ENCODE measurements at regions not wholly inside any gene's neighbourhood (a gene's known extent, or its start where the extent isn't known, plus 50 kb on each side); places are given as distances from the start of the nearest gene placed in this dataset.

GRCh38 chrX:143800150-143800549 lies 79.6 kb upstream of the SPANXN2 start:
- Histone ChIP-seq H3K36me3 (ENCODE audit: insufficient read depth, low read length) (no peaks in the 10 kb centered on the region), H3K9me2 (replicated peaks; ENCODE audit: insufficient read depth, low read length) (no peaks in the 10 kb centered on the region), H3K79me2 (ENCODE audit: low read length) (no peaks in the 10 kb centered on the region), H3K4me2 (ENCODE audit: low read depth, low read length, poor library complexity, severe bottlenecking) (no peak overlapping the region), H3K4me3 (ENCODE audit: low read length) (no peak overlapping the region), H3K4me1 (ENCODE audit: low read length) (no peaks in the 10 kb centered on the region), H4K20me1 (ENCODE audit: insufficient read depth, low read depth, low read length) (no peaks in the 10 kb centered on the region), H3K27me3 (ENCODE audit: low read length) (no peaks in the 10 kb centered on the region), H3K9me3 (ENCODE audit: low read length) (no peaks in the 10 kb centered on the region; the same call in 1 of the 2 replicates), H3K27ac (ENCODE audit: low read length) (no peak overlapping the region), H2AFZ (ENCODE audit: low read length) (no peak overlapping the region), H3K9ac (ENCODE audit: low read length) (no peak overlapping the region)
- no peak for DNase-seq

GRCh38 chrX:143788265-143788664 lies 67.7 kb upstream of the SPANXN2 start:
- Histone ChIP-seq H2AFZ (ENCODE audit: low read length) (no peak overlapping the region), H3K36me3 (ENCODE audit: insufficient read depth, low read length) (no peaks in the 10 kb centered on the region), H3K9me3 (ENCODE audit: low read length) (no peaks in the 10 kb centered on the region), H3K4me1 (ENCODE audit: low read length) (no peaks in the 10 kb centered on the region), H3K9ac (ENCODE audit: low read length) (no peak overlapping the region), H3K27ac (ENCODE audit: low read length) (no peak overlapping the region), H3K27me3 (ENCODE audit: low read length) (no peaks in the 10 kb centered on the region), H3K9me2 (replicated peaks; ENCODE audit: insufficient read depth, low read length) (no peaks in the 10 kb centered on the region), H4K20me1 (ENCODE audit: insufficient read depth, low read depth, low read length) (no peaks in the 10 kb centered on the region), H3K4me2 (ENCODE audit: low read depth, low read length, poor library complexity, severe bottlenecking) (no peak overlapping the region), H3K4me3 (ENCODE audit: low read length) (no peak overlapping the region), H3K79me2 (ENCODE audit: low read length) (no peaks in the 10 kb centered on the region)
- peak; percentile 76 for DNase-seq

- no peak for DNase-seq
- Histone ChIP-seq H3K4me2 (ENCODE audit: low read depth, low read length, poor library complexity, severe bottlenecking) (no peak overlapping the region), H3K27ac (ENCODE audit: low read length) (no peak overlapping the region), H2AFZ (ENCODE audit: low read length) (no peak overlapping the region), H3K9ac (ENCODE audit: low read length) (no peak overlapping the region), H3K9me2 (replicated peaks; ENCODE audit: insufficient read depth, low read length) (no peaks in the 10 kb centered on the region), H4K20me1 (ENCODE audit: insufficient read depth, low read depth, low read length) (no peaks in the 10 kb centered on the region), H3K79me2 (ENCODE audit: low read length) (no peaks in the 10 kb centered on the region), H3K4me3 (ENCODE audit: low read length) (no peak overlapping the region), H3K27me3 (ENCODE audit: low read length) (no peaks in the 10 kb centered on the region), H3K36me3 (ENCODE audit: insufficient read depth, low read length) (no peaks in the 10 kb centered on the region), H3K9me3 (ENCODE audit: low read length) (no peaks in the 10 kb centered on the region), H3K4me1 (ENCODE audit: low read length) (no peaks in the 10 kb centered on the region)
Observed at GRCh38 chrX:143787341-143787740, 66.8 kb upstream of the SPANXN2 start.

GRCh38 chrX:143781103-143781502 lies 60.6 kb upstream of the SPANXN2 start:
- H3K36me3 ChIP-seq (ENCODE audit: insufficient read depth, low read length) = no peaks in the 10 kb centered on the region
- H2AFZ ChIP-seq (ENCODE audit: low read length) = no peak overlapping the region

More at GRCh38 chrX:143781103-143781502, 60.6 kb upstream of the SPANXN2 start:
- H3K9me2 ChIP-seq (replicated peaks; ENCODE audit: insufficient read depth, low read length) = no peaks in the 10 kb centered on the region
- H3K9ac ChIP-seq (ENCODE audit: low read length) = no peak overlapping the region
- peaks cover 17% of the 10 kb centered on the region for H3K9me3 ChIP-seq (ENCODE audit: low read length)
- H3K27me3 ChIP-seq (ENCODE audit: low read length) = no peaks in the 10 kb centered on the region
- H3K27ac ChIP-seq (ENCODE audit: low read length) = no peak overlapping the region
- H3K4me2 ChIP-seq (ENCODE audit: low read depth, low read length, poor library complexity, severe bottlenecking) = no peak overlapping the region
- no peak for DNase-seq
- no peaks in the 10 kb centered on the region for H3K4me1 ChIP-seq (ENCODE audit: low read length)
- H4K20me1 ChIP-seq (ENCODE audit: insufficient read depth, low read depth, low read length) = no peaks in the 10 kb centered on the region
- no peak overlapping the region for H3K4me3 ChIP-seq (ENCODE audit: low read length)
- H3K79me2 ChIP-seq (ENCODE audit: low read length) = no peaks in the 10 kb centered on the region

Data from Karpas-422 (cell line).